HG03060 (cell line): ENCODE measurements at regions not wholly inside any gene's neighbourhood (a gene's known extent, or its start where the extent isn't known, plus 50 kb on each side); places are given as distances from the start of the nearest gene placed in this dataset.

Experiments
- ATAC-seq: cut with Tn5 transposase; IDR thresholded peaks from one replicate; pipeline ENCODE4 v1.9.1; 2021; ENCODE audit warnings: low read depth, moderate number of reproducible peaks; ENCODE audit not compliant: unreplicated experiment

- ATAC-seq: no peak
These were observed 354.8 kb downstream of the GRIA2 start for GRCh38 chr4:157575339-157575738.

DNA sequence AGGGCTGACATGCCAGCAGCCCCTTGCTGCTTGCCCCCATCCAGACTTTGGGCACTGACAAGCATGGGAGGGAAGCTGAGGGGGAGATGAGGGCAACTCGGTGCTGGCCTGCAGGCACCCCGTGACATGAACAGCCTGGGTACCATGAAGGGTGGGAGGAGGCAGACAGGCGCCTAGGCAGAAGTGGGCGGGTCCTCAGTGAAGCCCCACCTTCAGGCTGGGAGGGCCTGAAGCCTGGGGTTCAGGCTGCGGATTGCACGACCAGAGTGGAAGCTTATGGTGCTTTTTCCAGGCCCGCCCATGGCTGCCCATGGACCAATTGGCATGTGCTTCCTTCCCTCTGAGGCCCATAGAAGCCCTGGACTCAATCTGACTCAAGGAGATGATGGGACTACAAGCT, 354.1 kb downstream of the GRIA2 start:
- no peak for ATAC-seq

DNA sequence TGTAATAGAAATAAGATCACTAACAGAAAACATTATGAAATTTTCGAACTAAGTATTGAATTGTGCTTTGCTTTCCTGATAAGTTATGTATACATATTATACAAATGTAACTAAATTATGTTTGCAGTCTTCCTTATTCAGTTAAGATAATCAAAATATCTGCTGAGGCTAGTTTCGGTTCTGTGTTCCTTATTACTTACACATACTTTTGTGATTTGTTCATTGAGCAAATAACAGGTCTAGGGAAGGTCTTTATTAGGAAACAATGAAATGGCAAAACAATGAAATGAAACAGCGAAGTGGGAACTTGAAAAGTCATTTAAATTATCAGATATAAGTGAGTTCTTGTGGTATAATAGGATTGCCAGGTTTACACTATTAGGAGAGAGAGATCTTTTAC, 352.4 kb downstream of the GRIA2 start:
- no peak for ATAC-seq

GRCh38 chr4:157572284-157572683, 351.8 kb downstream of the GRIA2 start:
- ATAC-seq: no peak

DNA sequence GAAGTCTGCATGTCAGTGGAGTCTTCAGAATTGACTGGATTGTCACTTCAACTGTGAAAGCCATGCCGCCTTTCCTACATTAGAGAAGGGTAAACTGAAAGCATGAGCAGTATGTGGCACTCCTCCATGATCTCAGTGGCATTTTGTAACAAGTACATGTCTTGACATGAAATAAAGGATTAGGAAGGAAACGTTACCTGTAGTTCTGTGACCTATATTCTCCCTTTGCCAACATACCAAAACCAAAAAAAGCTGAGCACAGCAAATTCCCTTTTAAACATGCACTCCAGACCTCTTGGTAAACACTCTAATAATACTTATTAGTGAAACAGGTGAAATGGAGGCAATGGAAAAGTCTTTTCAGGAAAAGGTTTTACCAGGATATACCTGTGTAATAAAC, 344.2 kb downstream of the GRIA2 start:
- ATAC-seq: no peak

GRCh38 chr4:157564218-157564617, 343.7 kb downstream of the GRIA2 start:
- ATAC-seq: no peak

DNA sequence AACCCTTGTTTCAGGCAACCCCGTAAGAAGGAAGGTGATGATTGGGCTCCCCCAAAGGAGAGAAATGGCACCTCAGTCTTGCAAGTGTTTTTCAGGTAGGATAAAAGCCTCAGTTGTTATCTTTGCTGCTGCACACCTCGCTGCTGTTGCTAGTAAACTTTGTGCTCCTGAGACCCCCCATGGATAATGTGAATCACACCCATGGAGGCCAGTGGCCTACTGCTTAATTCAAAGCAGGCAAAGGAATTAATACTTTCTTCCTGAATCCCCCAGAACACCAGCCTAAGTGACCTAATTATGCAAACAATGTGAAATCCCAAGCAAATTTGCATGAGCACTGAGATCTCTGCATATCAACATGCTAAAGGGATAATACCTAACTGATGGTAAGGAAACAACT, 337.5 kb downstream of the GRIA2 start:
- ATAC-seq: no peak

GRCh38 chr4:157550028-157550427, 329.5 kb downstream of the GRIA2 start:
- ATAC-seq: no peak

GRCh38 chr4:157527954-157528353, 307.4 kb downstream of the GRIA2 start:
- no peak for ATAC-seq

GRCh38 chr4:157521906-157522305, 301.4 kb downstream of the GRIA2 start:
- ATAC-seq: no peak

- no peak for ATAC-seq
These were observed 294.2 kb downstream of the GRIA2 start for GRCh38 chr4:157514711-157515110.

DNA sequence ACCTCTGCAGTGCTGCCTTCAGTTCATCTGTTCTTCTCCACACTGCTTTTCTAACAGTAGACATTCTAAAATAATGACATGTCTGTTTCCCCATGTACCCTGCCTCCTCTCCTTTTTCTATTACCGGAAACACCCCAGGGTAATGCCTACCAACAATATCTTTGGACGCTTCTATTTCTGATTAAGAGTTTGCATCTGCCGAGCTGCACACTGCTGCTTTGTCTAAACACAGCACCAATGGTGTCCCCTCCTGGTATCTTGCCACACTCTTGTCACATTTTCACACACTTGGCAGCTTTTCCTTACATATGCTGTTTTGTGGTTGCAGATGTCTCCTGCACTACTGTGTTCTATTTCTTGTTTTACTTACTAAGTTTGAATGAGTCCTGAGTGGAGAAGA, 288.8 kb downstream of the GRIA2 start:
- no peak for ATAC-seq

- ATAC-seq: no peak
These were observed 282.1 kb downstream of the GRIA2 start for GRCh38 chr4:157502656-157503055.

DNA sequence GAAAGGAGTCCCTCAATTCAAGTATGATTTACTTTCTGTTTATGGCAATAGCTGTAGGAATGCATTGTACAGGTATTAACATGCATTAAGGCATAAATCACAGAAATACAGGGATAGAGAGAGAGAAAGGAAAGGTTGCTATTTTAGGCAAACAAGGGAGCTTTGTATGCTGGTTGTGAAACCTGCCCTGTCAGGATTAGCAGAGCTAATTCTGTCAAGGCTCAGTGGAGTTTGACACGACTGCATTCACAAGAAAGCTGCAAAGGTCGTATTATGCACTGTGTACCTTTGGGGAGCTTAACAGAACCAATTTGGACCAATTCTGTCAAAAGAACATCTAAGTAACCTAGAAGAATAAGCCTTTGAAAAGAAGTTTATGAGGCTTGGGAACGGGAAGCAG, 239.3 kb downstream of the GRIA2 start:
- ATAC-seq: no peak

- no peak for ATAC-seq
These were observed 226.7 kb downstream of the GRIA2 start for GRCh38 chr4:157447195-157447594.

DNA sequence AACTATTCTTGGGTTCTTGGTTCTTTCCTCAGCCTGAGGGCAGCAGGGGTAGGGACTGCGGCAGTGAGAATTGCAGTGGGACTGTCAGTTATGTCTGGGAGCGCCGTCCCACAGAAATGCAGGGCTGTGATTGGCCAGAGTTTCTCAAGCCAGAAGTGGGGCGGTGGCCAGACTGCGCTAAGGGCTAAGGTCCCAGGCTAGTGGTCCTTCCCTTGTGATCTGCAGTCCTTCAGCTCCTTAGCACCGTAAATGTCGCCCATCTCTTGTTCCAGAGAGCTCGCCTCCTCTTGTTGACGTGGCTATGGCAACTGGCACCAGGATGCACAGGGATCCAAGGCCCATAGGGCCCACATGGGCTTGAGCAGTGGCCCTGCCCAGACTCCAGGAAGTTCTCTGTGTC, 223.5 kb downstream of the GRIA2 start:
- no peak for ATAC-seq

- no peak for ATAC-seq
These were observed 223.0 kb downstream of the GRIA2 start for GRCh38 chr4:157443537-157443936.

DNA sequence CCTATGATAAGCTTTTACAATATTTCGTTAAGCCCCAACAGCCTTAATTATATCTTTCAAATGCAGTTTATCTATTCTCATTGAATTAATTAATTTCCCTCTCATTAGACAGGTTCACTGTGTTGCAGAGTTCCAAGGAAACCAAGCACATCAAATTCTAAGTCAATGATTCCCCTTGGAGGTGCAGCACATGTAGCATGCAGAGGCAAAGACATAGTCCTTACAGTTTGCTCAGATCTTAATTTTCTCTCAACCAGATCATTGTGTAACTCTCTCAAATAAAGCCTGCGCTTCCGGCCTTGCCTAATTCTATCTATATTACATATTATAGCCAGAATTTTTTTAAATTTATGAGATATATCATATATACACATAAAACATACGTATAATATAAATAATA, 205.4 kb downstream of the GRIA2 start:
- no peak for ATAC-seq

GRCh38 chr4:157423526-157424020, 203.0 kb downstream of the GRIA2 start:
- ATAC-seq: no peak

GRCh38 chr4:157421365-157421764, 200.8 kb downstream of the GRIA2 start:
- ATAC-seq: no peak
